Right cardiac atrium (tissue), 5 donors: ENCODE measurements at regions not wholly inside any gene's neighbourhood (a gene's known extent, or its start where the extent isn't known, plus 50 kb on each side); places are given as distances from the start of the nearest gene placed in this dataset.
"Not testable (repeated sequence)": the region's sequence is repeated elsewhere in the genome, so short reads cannot be mapped to it uniquely, and the experiment has no call there.

Experiments used
- ATAC-seq, 2 donors: fragments of 200-7000 bp; cut with Tn5 transposase; one replicate each; pipeline versions ENCODE4 v1.8.0 to v1.9.1; 2020; ENCODE audit warnings: moderate library complexity in 2 of 2, mild to moderate bottlenecking in 1 of 2
- DNase-seq, 3 donors: peaks; one replicate each; pipeline ENCODE4 v3.0.0-alpha.2; 2020
- H3K27ac ChIP-seq: one replicate; pipeline ENCODE4 v1.5.1; 2013; ENCODE audit warnings: mild to moderate bottlenecking, low read length, control low read depth, moderate library complexity
- H3K27me3 ChIP-seq: one replicate; pipeline ENCODE4 v1.6.1; 2013; ENCODE audit not compliant: control insufficient read depth, insufficient read depth
- H3K4me1 ChIP-seq: one replicate; pipeline ENCODE4 v1.6.1; 2013; ENCODE audit warnings: low read length; ENCODE audit not compliant: control insufficient read depth, insufficient read depth
- H3K4me3 ChIP-seq: one replicate; pipeline ENCODE4 v1.5.1; 2013; ENCODE audit warnings: low read length, control low read depth
- H3K9me3 ChIP-seq: one replicate; pipeline ENCODE4 v1.6.1; 2013; ENCODE audit warnings: low read length; ENCODE audit not compliant: control insufficient read depth
- WGBS: extraction: QIAGEN DNeasy Blood & Tissue Kit; methylation state at CpG from one replicate; pipeline ENCODE4 v1.1.7; 2013; 5-methylcytosine and 5-hydroxymethylcytosine counted together
- intact Hi-C, 4 donors: fragments of 100-400 bp; cut with DNase I; formaldehyde crosslinking; loops; one replicate each; pipeline versions ENCODE4 v1.11.0 to v1.14.0; 2022 to 2023
- donor health status: healthy with polysubstance abuse.
- donor health status: DM: no; HTN: yes; CAD: no.
- donor health status: DM: no; HTN: no; CAD: no.
- donor health status: DM: no; HTN: yes; CAD: no; lungs with severe emphysema.
- donor health status: DM: yes; HTN: yes; CAD: no.

DNA sequence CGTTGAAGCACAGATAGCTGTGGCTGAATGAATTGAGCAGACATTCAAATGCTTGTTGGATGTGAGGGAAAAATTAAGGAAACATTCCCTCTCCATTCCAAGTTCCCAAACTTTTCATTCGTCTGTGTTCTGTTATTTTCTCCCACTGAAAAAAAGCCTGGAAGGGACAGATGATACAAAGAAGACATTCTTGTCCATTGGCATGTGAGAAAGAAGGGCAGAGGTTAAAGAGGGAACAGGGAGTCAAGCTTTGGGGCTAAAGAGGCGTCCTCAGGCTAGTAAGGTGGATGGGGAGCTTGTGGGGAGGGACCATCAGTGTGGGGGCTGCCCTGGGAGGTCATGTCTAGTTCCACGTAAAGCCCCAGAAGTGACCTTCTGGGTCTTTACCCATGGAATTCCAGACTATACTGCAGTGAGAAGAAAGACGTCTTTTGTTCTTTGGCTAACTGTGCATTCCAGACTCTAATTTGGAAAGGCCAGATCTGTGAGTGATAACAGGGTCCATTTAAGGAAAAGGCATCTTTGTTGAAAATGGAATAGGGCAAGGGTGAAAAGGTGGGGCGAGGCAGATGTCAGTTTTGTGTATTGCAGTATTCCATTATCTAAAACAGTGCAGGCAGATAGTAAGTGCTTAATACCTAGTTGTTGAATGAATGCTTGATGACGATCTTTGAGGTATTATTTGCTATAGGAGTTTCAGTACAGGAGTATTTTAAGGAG lies 117.5 kb downstream of the SOX4 start:
- Histone ChIP-seq H3K4me1 (no peaks in the 10 kb centered on the region), H3K9me3 (no peaks in the 10 kb centered on the region), H3K27me3 (no peaks in the 10 kb centered on the region), H3K27ac (no peak overlapping the region), H3K4me3 (no peak overlapping the region)
- 59% methylated on average over 7 of the region's 7 CpGs for WGBS
- intact Hi-C loops, result no loop called here
- ATAC-seq, result no peak
- no peak for DNase-seq

DNA sequence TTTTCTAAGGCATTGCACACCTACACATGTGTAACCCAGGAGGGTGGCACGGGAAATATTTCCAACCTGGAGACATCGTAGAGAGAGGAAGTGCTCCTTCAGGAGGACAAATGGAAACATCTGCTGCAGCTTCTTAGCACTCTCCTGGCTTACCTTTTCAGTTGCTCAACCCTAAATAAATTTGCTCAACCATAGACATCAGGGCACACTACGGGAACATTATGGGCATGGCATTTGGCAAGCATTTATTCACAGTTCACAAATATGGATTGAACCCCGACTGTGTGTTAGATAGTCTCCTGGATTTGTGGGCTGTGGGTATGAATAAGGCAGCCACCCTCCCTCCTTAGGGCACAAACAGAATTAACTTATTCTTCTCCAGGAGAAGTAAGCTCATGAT lies 118.7 kb downstream of the SOX4 start:
- 88% methylated on average over 4 of the region's 4 CpGs for WGBS
- ATAC-seq, result no peak
- H3K4me1 ChIP-seq, result no peaks in the 10 kb centered on the region
- DNase-seq, result no peak
- no peak overlapping the region for H3K27ac ChIP-seq
- no peaks in the 10 kb centered on the region for H3K9me3 ChIP-seq
- no peaks in the 10 kb centered on the region for H3K27me3 ChIP-seq
- H3K4me3 ChIP-seq, result no peak overlapping the region
- intact Hi-C loops, result no loop called here

DNA sequence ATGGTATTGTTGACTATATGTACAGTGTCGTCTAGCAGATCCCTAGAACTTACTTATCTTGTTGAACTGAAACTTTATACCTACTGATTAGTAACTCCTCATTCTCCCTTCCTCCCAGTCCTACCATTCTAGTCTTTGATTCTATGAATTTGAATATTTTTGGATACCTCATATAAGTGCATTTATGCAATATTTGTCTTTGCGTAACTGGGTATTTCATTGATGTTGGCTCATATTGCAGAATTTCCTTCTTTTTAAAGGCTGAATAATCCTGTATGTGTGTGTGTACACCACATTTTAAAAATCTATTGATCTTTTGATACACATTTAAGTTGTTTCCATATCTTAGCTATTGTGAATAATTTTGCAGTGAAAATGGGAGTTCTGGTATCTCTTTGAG lies 119.9 kb downstream of the SOX4 start:
- intact Hi-C loops, result no loop called here
- WGBS, result 90% methylated on average over 2 of the region's 2 CpGs
- H3K4me3 ChIP-seq, result no peak overlapping the region
- H3K27ac ChIP-seq, result no peak overlapping the region
- ATAC-seq, result no peak
- H3K27me3 ChIP-seq, result no peaks in the 10 kb centered on the region
- H3K4me1 ChIP-seq, result no peaks in the 10 kb centered on the region
- no peak for DNase-seq
- H3K9me3 ChIP-seq, result no peaks in the 10 kb centered on the region

DNA sequence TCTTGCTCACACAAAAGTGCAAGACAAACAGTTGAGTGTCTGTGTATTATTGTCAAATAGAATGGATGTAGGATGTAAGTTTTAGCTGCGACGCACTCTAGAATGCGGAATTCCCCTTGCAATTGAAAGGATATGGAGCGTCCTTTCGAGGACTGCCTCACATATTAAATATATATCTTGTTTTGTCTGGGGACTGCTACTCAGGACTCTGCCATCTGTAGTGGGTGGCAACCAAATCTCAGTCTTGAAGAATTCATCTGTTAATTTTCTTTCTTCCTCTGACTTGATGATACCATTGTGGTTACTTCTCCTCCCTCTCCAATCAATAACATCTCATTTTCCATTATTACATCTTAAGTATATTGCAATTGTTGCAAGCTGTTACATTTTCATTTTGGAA lies 121.6 kb downstream of the SOX4 start:
- no peaks in the 10 kb centered on the region for H3K4me1 ChIP-seq
- no peak overlapping the region for H3K4me3 ChIP-seq
- intact Hi-C loops, result no loop called here
- ATAC-seq, result no peak
- no peak overlapping the region for H3K27ac ChIP-seq
- WGBS, result 83% methylated on average over 5 of the region's 5 CpGs
- no peaks in the 10 kb centered on the region for H3K27me3 ChIP-seq
- DNase-seq, result no peak
- peaks cover 1% of the 10 kb centered on the region for H3K9me3 ChIP-seq

DNA sequence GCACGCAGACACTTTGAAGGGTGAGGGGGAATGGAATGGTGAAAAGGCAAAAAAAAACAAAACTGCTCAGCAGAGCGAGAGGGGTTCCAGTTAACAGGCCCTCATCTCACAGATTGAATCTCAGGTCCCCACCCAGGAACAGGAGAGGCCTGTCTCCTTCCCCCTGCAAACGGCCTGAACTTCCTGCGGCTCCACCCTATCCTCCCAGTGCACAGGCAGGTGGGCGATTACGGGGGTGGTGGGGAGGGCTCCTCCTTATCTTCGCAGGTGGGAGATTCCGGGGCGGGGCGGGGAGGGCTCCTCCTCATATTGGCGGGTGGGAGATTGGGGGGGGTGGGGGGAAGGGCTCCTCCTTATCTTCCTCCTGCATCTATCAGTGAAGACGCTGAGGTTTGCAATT lies 129.0 kb downstream of the SOX4 start:
- no peak for ATAC-seq

DNA sequence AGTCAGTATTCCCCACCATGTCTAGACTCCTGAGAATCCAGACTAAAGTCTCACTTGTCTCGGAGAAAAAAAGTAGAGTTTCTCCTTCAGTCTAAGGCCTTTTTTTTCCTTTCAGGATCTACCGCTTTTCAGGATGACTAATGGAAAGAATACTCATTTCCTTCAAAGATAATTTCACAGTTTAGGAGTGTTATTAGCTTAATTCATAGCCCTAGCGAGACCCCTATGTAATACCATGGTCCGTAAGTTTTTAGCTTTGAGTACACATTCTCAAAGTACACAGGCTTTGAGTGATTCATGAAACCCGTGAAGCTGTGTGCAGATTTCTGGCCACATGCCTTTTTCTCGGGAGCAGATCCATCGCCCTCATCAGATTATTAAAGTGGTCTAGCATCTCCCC lies 133.1 kb downstream of the SOX4 start:
- ATAC-seq (no peak), DNase-seq (no peak)
- no peak overlapping the region for H3K4me3 ChIP-seq
- WGBS, result 80% methylated on average over 7 of the region's 7 CpGs
- H3K9me3 ChIP-seq, result no peaks in the 10 kb centered on the region
- intact Hi-C loops, result no loop called here
- H3K27me3 ChIP-seq, result no peaks in the 10 kb centered on the region
- H3K4me1 ChIP-seq, result peaks cover 2% of the 10 kb centered on the region
- H3K27ac ChIP-seq, result no peak overlapping the region

More for the DNA sequence above, 129.0 kb downstream of the SOX4 start:
- H3K4me1 ChIP-seq, result no peaks in the 10 kb centered on the region
- peaks cover 1% of the 10 kb centered on the region for H3K9me3 ChIP-seq
- WGBS, result 51% methylated on average over 12 of the region's 12 CpGs
- no peaks in the 10 kb centered on the region for H3K27me3 ChIP-seq
- DNase-seq, result no peak
- intact Hi-C loops, result no loop called here
- H3K27ac ChIP-seq, result no peak overlapping the region
- no peak overlapping the region for H3K4me3 ChIP-seq

DNA sequence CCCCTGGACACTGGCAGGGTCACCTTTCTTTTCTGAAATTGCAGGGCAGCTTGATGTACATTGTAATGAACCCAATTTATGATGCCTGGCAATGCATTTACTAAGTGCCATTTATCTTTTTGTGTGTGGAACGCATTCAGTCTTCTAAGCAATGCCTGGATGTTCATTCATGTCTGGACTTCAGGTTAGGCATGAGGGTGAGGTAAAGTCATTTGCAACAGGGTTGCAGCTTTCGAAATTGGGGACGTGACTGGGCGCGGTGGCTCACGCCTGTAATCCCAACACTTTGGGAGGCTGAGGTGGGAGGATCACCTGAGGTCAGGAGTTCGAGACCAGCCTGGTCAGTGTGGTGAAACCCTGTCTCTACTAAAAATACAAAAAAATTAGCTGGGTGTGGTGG lies 134.6 kb downstream of the SOX4 start:
- DNase-seq, result no peak
- no peaks in the 10 kb centered on the region for H3K27me3 ChIP-seq
- H3K9me3 ChIP-seq, result no peaks in the 10 kb centered on the region
- ATAC-seq, result no peak
- H3K27ac ChIP-seq, result no peak overlapping the region
- H3K4me3 ChIP-seq, result no peak overlapping the region
- H3K4me1 ChIP-seq, result peaks cover 2% of the 10 kb centered on the region
- intact Hi-C loops, result no loop called here
- WGBS, result 97% methylated on average over 7 of the region's 7 CpGs

DNA sequence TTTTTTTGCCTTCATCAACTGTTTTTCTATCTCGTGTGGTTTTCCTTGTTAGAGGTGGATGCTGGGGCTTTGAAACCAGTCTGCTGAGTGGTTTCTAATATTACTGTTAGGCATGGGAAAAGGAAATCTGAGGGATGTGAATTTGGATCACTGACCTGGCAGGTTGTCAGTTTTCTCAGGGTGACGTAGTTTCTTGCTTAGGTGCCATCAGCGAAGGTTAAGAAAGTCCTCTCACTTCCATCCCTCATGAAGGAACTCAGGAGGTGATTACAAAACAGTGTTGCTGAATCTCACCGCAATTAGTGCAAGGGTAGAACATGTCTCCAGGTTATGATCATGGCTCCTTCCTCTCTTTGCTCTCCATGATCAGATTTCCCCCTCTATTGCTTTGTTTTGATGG lies 135.9 kb downstream of the SOX4 start:
- Histone ChIP-seq H3K4me3 (no peak overlapping the region), H3K4me1 (peaks cover 2% of the 10 kb centered on the region), H3K27me3 (no peaks in the 10 kb centered on the region), H3K9me3 (no peaks in the 10 kb centered on the region), H3K27ac (no peak overlapping the region)
- intact Hi-C loops, result no loop called here
- no peak for DNase-seq
- ATAC-seq, result no peak
- WGBS, result 54% methylated on average over 4 of the region's 4 CpGs

DNA sequence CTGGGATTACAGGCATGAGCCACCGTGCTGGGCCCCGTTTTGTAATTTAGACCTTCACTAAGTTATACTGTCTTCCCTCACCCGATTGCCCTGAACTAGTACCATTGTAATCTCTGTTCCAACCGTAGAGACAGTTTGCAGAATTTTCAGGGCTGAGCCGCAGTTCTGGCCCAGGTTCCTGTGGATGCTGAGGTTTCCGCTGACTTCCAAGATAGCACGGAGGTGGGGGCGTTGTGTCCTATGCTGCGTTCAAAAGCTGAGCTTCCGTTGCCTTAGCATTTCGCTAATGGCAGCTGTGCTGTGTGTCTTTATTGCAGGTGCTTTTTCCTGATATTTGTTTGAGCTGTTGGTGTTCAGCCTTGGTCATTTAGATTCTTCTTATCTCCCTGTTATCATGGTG lies 137.0 kb downstream of the SOX4 start:
- H3K4me3 ChIP-seq, result no peak overlapping the region
- H3K27ac ChIP-seq, result no peak overlapping the region
- intact Hi-C loops, result no loop called here
- peaks cover 2% of the 10 kb centered on the region for H3K4me1 ChIP-seq
- no peak for DNase-seq
- ATAC-seq, result no peak
- H3K9me3 ChIP-seq, result no peaks in the 10 kb centered on the region
- 94% methylated on average over 11 of the region's 11 CpGs for WGBS
- no peaks in the 10 kb centered on the region for H3K27me3 ChIP-seq

DNA sequence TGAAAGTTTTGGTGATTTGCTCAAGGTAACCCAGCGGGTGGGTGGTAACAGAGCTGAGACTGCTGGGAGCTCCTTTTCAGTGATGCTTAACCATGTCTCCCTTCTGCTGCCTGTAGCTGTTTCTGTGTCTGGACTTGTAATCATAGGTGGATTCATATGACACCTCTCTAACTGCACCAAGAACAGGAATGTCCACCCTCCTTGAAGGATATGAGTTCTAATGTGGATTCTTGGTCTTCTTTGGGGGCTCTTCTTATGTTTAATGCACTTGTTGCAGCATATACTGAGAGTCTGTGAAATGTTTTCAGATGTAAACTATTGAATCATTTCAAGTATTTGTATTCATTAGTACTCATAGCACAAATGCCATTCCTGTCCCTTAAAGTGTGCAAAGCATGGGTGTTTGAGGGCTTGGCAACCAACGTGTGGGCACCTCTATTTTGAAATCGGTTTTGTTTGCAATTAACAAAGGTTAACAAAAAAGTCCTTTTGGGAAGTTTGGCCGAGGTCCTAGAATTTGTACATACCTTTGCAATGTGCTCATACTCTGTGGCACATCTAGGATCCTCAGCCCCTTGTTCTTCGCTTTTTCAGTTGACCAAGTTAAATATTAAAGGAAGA lies 138.0 kb downstream of the SOX4 start:
- ATAC-seq, result no peak
- WGBS, result 42% methylated on average over 5 of the region's 5 CpGs

DNA sequence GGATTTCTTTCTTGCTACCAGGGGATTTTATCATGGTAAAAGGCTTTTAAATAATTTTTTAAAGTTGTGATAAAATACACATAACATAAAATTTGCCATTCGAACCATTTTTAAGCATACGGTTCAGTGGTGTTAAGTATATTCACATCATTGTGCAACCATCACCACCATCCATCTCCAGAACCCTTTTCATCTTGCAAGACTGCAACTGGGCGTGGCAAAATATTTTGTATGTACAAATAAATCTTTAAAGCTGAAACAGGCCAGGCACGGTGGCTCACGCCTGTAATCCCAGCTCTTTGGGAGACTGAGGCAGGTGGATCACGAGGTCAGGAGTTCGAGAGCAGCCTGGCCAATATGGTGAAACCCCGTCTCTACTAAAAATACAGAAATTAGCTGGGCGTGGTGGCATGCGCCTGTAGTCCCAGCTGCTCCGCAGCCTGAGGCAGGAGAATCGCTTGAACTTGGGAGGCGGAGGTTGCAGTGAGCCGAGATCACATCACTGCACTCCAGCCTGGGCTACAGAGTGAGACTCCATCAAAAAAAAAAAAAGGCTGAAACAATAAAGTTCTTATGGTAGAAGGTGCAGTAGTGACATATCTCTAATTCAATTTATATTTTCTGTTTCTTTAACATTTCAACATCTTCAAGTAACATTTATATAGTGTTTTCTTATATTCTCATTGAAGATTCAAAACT lies 138.6 kb downstream of the SOX4 start:
- DNase-seq, H3K27ac ChIP-seq, ATAC-seq, H3K4me3 ChIP-seq, H3K9me3 ChIP-seq, intact Hi-C loops, H3K4me1 ChIP-seq, H3K27me3 ChIP-seq: not testable (repeated sequence)
- 95% methylated on average over 14 of the region's 14 CpGs for WGBS

More for the DNA sequence above, 138.0 kb downstream of the SOX4 start:
- Histone ChIP-seq H3K27me3 (no peaks in the 10 kb centered on the region), H3K9me3 (no peaks in the 10 kb centered on the region), H3K4me3 (no peak overlapping the region), H3K4me1 (peaks cover 2% of the 10 kb centered on the region), H3K27ac (no peak overlapping the region)
- intact Hi-C loops, result no loop called here
- DNase-seq, result no peak
